ENCODE measurements at regions not wholly inside any gene's neighbourhood (a gene's known extent, or its start where the extent isn't known, plus 50 kb on each side); places are given as distances from the start of the nearest gene placed in this dataset.

GRCh38 chr14:38090506-38090905, 117.2 kb upstream of the SSTR1 start:
- no peak overlapping the region for H3K27ac Mint-ChIP-seq
- H3K4me1 Mint-ChIP-seq = no peaks in the 10 kb centered on the region
- H3K27me3 Mint-ChIP-seq = no peaks in the 10 kb centered on the region
- no peaks in the 10 kb centered on the region for H3K36me3 Mint-ChIP-seq
- ATAC-seq (ENCODE audit: low read depth) = no peak
- H3K9me3 Mint-ChIP-seq = peaks cover 10% of the 10 kb centered on the region
- H3K4me3 Mint-ChIP-seq = no peak overlapping the region
- DNase-seq (ENCODE audit: low spot score in 2 of 2) = no peak

- Mint-ChIP-seq H3K4me1 (no peaks in the 10 kb centered on the region), H3K27me3 (no peaks in the 10 kb centered on the region), H3K27ac (no peak overlapping the region), H3K36me3 (no peaks in the 10 kb centered on the region), H3K9me3 (peaks cover 16% of the 10 kb centered on the region), H3K4me3 (no peak overlapping the region)
- DNase-seq (ENCODE audit: low spot score in 2 of 2) = no peak
- ATAC-seq (ENCODE audit: low read depth) = no peak
Measured at GRCh38 chr14:38098074-38098836, 109.4 kb upstream of the SSTR1 start.

DNA sequence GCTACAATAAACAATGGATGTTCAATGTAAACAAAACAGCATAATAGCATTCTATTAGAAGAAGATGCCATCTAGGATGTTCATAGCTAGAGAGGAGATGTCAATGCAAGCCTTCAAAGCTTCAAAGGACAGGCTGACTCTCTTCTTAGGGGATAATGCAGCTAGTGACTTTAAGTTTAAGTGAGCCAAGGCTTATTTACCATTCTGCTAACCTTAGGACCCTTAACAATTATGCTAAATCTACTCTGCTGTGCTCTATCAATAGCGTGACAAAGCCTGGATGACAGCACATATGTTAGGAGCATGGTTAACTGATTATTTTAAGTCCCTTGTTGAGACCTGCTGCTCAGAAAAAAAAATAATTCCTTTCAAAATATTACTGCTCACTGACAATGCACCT, 106.0 kb upstream of the SSTR1 start:
- no peak for DNase-seq (ENCODE audit: low spot score in 2 of 2)
- ATAC-seq (ENCODE audit: low read depth) = no peak
- no peaks in the 10 kb centered on the region for H3K4me1 Mint-ChIP-seq

GRCh38 chr14:38103542-38104225, 104.0 kb upstream of the SSTR1 start:
- Mint-ChIP-seq H3K27me3 (no peaks in the 10 kb centered on the region), H3K27ac (no peak overlapping the region), H3K9me3 (peaks cover 11% of the 10 kb centered on the region), H3K4me1 (no peaks in the 10 kb centered on the region), H3K36me3 (no peaks in the 10 kb centered on the region), H3K4me3 (no peak overlapping the region)
- DNase-seq (ENCODE audit: low spot score in 2 of 2) (no peak), ATAC-seq (ENCODE audit: low read depth) (no peak)

More for the DNA sequence above, 106.0 kb upstream of the SSTR1 start:
- H3K9me3 Mint-ChIP-seq = peaks cover 9% of the 10 kb centered on the region
- H3K4me3 Mint-ChIP-seq = no peak overlapping the region
- no peaks in the 10 kb centered on the region for H3K36me3 Mint-ChIP-seq
- H3K27ac Mint-ChIP-seq = no peak overlapping the region
- no peaks in the 10 kb centered on the region for H3K27me3 Mint-ChIP-seq

DNA sequence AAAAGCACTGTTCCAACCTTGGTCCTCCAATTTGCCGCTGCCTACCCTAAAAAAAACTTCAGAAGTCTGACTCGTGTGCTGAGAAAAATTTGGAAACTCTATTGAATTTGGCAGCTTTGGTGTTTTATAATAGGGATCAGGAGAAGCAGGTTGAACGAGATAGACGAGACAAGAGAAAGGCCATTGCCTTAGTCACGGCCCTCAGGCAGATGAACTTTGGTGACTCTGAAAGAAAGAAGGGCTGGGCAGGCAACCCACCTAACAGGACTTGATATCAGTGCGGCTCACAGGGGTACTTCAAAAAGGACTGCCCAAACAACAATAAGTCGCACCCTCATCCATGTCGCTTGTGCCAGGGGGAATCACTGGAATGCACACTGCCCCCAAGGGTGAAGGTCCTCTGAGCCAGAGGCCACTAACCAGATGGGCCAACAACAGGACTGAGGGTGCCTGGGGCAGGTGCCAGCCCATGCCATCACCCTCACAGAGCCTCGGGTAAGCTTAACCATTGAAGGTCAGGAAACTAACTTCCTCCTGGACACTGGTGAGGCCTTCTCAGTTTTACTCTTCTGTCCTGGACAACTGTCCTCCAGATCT, 102.5 kb upstream of the SSTR1 start:
- Mint-ChIP-seq H3K4me1 (no peaks in the 10 kb centered on the region), H3K27ac (no peak overlapping the region), H3K27me3 (no peaks in the 10 kb centered on the region), H3K9me3 (peaks cover 6% of the 10 kb centered on the region), H3K36me3 (no peaks in the 10 kb centered on the region), H3K4me3 (no peak overlapping the region)
- ATAC-seq (ENCODE audit: low read depth) = no peak
- DNase-seq (ENCODE audit: low spot score in 2 of 2) = no peak

DNA sequence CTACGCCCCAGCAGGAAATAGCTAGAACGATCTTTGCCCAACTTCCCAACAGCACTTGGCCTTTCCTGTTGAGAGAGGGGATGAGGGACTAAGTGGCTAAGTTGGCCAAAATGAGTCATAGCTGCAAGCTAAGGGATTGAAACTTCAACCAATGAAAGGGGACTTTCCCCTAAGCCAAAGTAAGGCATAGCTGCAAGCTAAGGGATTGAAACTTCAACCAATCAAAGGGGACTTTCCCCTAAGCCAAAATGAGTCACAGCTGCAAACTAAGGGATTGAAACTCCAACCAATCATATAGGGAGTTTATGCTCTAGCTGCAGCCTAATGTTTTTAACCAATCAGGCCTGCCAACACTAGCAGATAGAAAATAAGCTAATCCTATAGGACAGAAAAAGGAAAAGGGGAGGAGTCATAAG, 100.5 kb upstream of the SSTR1 start:
- H3K4me3 Mint-ChIP-seq = no peak overlapping the region
- no peaks in the 10 kb centered on the region for H3K36me3 Mint-ChIP-seq
- H3K9me3 Mint-ChIP-seq = peaks cover 5% of the 10 kb centered on the region
- H3K4me1 Mint-ChIP-seq = no peaks in the 10 kb centered on the region
- no peaks in the 10 kb centered on the region for H3K27me3 Mint-ChIP-seq
- ATAC-seq (ENCODE audit: low read depth) (no peak), DNase-seq (ENCODE audit: low spot score in 2 of 2) (no peak)
- no peak overlapping the region for H3K27ac Mint-ChIP-seq

- peaks cover 5% of the 10 kb centered on the region for H3K9me3 Mint-ChIP-seq
- H3K4me3 Mint-ChIP-seq = no peak overlapping the region
- H3K27ac Mint-ChIP-seq = no peak overlapping the region
- no peaks in the 10 kb centered on the region for H3K27me3 Mint-ChIP-seq
- no peaks in the 10 kb centered on the region for H3K4me1 Mint-ChIP-seq
- no peak for ATAC-seq (ENCODE audit: low read depth)
- DNase-seq (ENCODE audit: low spot score in 2 of 2) = no peak
- no peaks in the 10 kb centered on the region for H3K36me3 Mint-ChIP-seq
Measured at GRCh38 chr14:38108681-38109080, 99.0 kb upstream of the SSTR1 start.

- no peaks in the 10 kb centered on the region for H3K36me3 Mint-ChIP-seq
- no peaks in the 10 kb centered on the region for H3K27me3 Mint-ChIP-seq
- DNase-seq (ENCODE audit: low spot score in 2 of 2) (no peak), ATAC-seq (ENCODE audit: low read depth) (no peak)
- H3K4me3 Mint-ChIP-seq = no peak overlapping the region
- no peaks in the 10 kb centered on the region for H3K4me1 Mint-ChIP-seq
- peaks cover 6% of the 10 kb centered on the region for H3K9me3 Mint-ChIP-seq
- H3K27ac Mint-ChIP-seq = no peak overlapping the region
Measured at GRCh38 chr14:38110258-38110657, 97.4 kb upstream of the SSTR1 start.

GRCh38 chr14:38111046-38111445, 96.7 kb upstream of the SSTR1 start:
- no peaks in the 10 kb centered on the region for H3K36me3 Mint-ChIP-seq
- peaks cover 6% of the 10 kb centered on the region for H3K9me3 Mint-ChIP-seq
- H3K4me3 Mint-ChIP-seq = no peak overlapping the region
- H3K4me1 Mint-ChIP-seq = no peaks in the 10 kb centered on the region
- ATAC-seq (ENCODE audit: low read depth) = no peak
- no peaks in the 10 kb centered on the region for H3K27me3 Mint-ChIP-seq
- no peak overlapping the region for H3K27ac Mint-ChIP-seq
- no peak for DNase-seq (ENCODE audit: low spot score in 2 of 2)

GRCh38 chr14:38113546-38113945, 94.2 kb upstream of the SSTR1 start:
- Mint-ChIP-seq H3K36me3 (no peaks in the 10 kb centered on the region), H3K9me3 (peaks cover 4% of the 10 kb centered on the region), H3K27me3 (no peaks in the 10 kb centered on the region), H3K4me3 (no peak overlapping the region), H3K4me1 (no peaks in the 10 kb centered on the region), H3K27ac (no peak overlapping the region)
- no peak for DNase-seq (ENCODE audit: low spot score in 2 of 2)
- no peak for ATAC-seq (ENCODE audit: low read depth)

GRCh38 chr14:38116895-38117294, 90.8 kb upstream of the SSTR1 start:
- H3K9me3 Mint-ChIP-seq = peaks cover 1% of the 10 kb centered on the region
- DNase-seq (ENCODE audit: low spot score in 2 of 2) (no peak), ATAC-seq (ENCODE audit: low read depth) (no peak)
- H3K27me3 Mint-ChIP-seq = no peaks in the 10 kb centered on the region
- H3K27ac Mint-ChIP-seq = no peak overlapping the region
- H3K4me3 Mint-ChIP-seq = no peak overlapping the region
- H3K4me1 Mint-ChIP-seq = no peaks in the 10 kb centered on the region
- H3K36me3 Mint-ChIP-seq = no peaks in the 10 kb centered on the region

DNA sequence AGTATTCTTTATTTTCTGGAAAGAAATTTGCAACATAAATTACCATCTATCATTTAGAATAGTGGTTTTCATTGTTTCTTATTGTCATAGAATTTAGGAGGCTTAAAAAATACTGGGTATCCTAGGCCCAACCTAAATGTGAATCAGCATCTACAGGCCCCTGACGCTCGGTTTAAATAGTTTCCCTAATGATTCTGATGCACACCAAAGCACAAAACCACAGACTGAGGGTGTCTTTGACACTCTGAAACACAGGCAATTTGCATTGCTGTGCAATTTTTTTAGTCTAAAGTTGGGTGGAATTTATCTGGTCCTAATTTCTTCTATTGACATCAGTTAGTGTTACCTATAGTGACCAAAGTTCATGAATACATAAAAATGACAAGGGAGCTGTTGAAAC, 87.6 kb upstream of the SSTR1 start:
- Mint-ChIP-seq H3K36me3 (no peaks in the 10 kb centered on the region), H3K4me3 (no peak overlapping the region), H3K27ac (no peak overlapping the region), H3K27me3 (no peaks in the 10 kb centered on the region), H3K9me3 (peaks cover 3% of the 10 kb centered on the region), H3K4me1 (no peaks in the 10 kb centered on the region)
- no peak for ATAC-seq (ENCODE audit: low read depth)
- no peak for DNase-seq (ENCODE audit: low spot score in 2 of 2)

GRCh38 chr14:38121320-38122020, 86.2 kb upstream of the SSTR1 start:
- H3K36me3 Mint-ChIP-seq = no peaks in the 10 kb centered on the region
- ATAC-seq (ENCODE audit: low read depth) (no peak), DNase-seq (ENCODE audit: low spot score in 2 of 2) (no peak)
- no peak overlapping the region for H3K4me3 Mint-ChIP-seq
- no peaks in the 10 kb centered on the region for H3K4me1 Mint-ChIP-seq
- no peak overlapping the region for H3K27ac Mint-ChIP-seq
- no peaks in the 10 kb centered on the region for H3K27me3 Mint-ChIP-seq
- peaks cover 3% of the 10 kb centered on the region for H3K9me3 Mint-ChIP-seq

DNA sequence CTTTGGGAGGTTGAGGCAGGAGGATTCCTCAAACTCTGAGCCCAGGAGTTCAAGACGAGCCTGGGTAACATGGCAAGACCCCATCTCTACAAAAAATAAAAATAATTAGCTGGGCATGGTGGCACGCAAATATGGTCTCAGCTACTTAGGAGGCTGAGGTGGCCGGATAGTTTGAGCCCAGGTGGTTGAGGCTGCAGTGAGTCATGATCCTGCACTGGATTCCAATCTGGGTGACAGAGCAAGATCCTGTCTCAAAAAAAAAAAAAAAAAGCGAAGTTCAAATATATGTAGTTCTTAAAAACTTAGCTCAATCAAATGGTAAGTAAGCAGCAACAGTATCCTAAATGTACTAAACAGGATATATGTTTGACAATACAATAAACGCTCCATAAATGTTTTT, 85.5 kb upstream of the SSTR1 start:
- Mint-ChIP-seq H3K36me3 (no peaks in the 10 kb centered on the region), H3K4me3 (no peak overlapping the region), H3K27me3 (no peaks in the 10 kb centered on the region), H3K9me3 (peaks cover 3% of the 10 kb centered on the region), H3K4me1 (no peaks in the 10 kb centered on the region), H3K27ac (no peak overlapping the region)
- ATAC-seq (ENCODE audit: low read depth) (no peak), DNase-seq (ENCODE audit: low spot score in 2 of 2) (no peak)
